HCT116 (cell line): ENCODE measurements at regions not wholly inside any gene's neighbourhood (a gene's known extent, or its start where the extent isn't known, plus 50 kb on each side); places are given as distances from the start of the nearest gene placed in this dataset.

Experiments
- CBX3 ChIP-seq: IDR thresholded peaks from 2 replicates; pipeline ENCODE4 v1.6.1; 2012; ENCODE audit warnings: low read depth
- CEBPB ChIP-seq: IDR thresholded peaks from 2 replicates; pipeline ENCODE4 v1.6.1; 2012; ENCODE audit warnings: low read depth
- EGR1 ChIP-seq: IDR thresholded peaks from 2 replicates; pipeline ENCODE4 v1.6.1; 2012; ENCODE audit warnings: low read depth
- ELF1 ChIP-seq: IDR thresholded peaks from 2 replicates; pipeline ENCODE4 v1.6.1; 2012; ENCODE audit warnings: low read depth, borderline replicate concordance
- EZH2 ChIP-seq: fragments of 200-600 bp; sonication (generic); IDR thresholded peaks from 2 replicates; pipeline ENCODE4 v1.6.1; 2017; ENCODE audit warnings: antibody characterized with exemption, mixed run types
- FOSL1 ChIP-seq: IDR thresholded peaks from 2 replicates; pipeline ENCODE4 v1.6.1; 2012; ENCODE audit warnings: low read depth
- POLR2A ChIP-seq: IDR thresholded peaks from 2 replicates; pipeline ENCODE4 v1.7.0; 2011; ENCODE audit warnings: borderline replicate concordance; ENCODE audit not compliant: insufficient read depth, insufficient read length; ENCODE audit errors: extremely low read depth
- SIN3A ChIP-seq: IDR thresholded peaks from 2 replicates; pipeline ENCODE4 v1.6.1; 2012; ENCODE audit warnings: low read depth
- SRF ChIP-seq: IDR thresholded peaks from 2 replicates; pipeline ENCODE4 v1.6.1; 2012; ENCODE audit warnings: low read depth
- ZNF274 ChIP-seq: fragments of 200-500 bp; sonication (Bioruptor generic); IDR thresholded peaks from 2 replicates; pipeline ENCODE4 v1.6.1; 2014; ENCODE audit warnings: mild to moderate bottlenecking, low read depth, low read length, inconsistent platforms
- TF ChIP-seq, protein P1 (sequence below): IDR thresholded peaks from 2 replicates; pipeline ENCODE4 v1.6.1; 2012; ENCODE audit warnings: low read depth
- TF ChIP-seq, protein P2 (sequence below): IDR thresholded peaks from 2 replicates; pipeline ENCODE4 v1.6.1; 2012
- TF ChIP-seq, protein P3 (sequence below), 3 experiments: fragments of 200-600 bp in 1 of 3; sonication (generic) in 1 of 3; IDR thresholded peaks in 2 of 3; conservative IDR thresholded peaks in 1 of 3; 2 replicates each; pipeline ENCODE4 v1.5.1; 2012 to 2017; ENCODE audit warnings: low read depth in 2 of 3, low read length in 2 of 3, antibody characterized with exemption in 1 of 3, borderline replicate concordance in 1 of 3, control low read depth in 1 of 3, mild to moderate bottlenecking in 1 of 3, mixed read lengths in 1 of 3, mixed run types in 1 of 3, moderate library complexity in 1 of 3; ENCODE audit not compliant: insufficient read depth in 1 of 3

DNA sequence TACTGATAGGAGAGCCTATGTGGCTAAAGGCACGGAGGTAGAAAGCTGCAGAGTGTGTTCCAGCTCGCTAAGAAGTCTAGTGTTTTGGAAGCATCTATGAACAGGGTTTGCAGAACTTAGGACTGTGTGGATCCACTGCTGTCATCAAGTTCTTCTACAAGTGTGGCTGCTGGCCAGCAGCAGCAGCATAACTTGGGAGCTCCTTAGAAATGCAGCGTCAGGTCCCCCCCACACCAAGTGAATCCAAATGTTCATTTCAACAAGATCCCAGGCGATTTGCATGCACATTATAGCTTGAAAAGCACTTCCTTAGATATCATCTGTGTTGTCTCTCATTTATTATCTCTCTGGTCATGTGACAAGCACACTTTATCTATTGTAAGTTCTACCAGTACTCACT, 131.9 kb upstream of the SHISA6 start:
- TF ChIP-seq, protein P1, sequence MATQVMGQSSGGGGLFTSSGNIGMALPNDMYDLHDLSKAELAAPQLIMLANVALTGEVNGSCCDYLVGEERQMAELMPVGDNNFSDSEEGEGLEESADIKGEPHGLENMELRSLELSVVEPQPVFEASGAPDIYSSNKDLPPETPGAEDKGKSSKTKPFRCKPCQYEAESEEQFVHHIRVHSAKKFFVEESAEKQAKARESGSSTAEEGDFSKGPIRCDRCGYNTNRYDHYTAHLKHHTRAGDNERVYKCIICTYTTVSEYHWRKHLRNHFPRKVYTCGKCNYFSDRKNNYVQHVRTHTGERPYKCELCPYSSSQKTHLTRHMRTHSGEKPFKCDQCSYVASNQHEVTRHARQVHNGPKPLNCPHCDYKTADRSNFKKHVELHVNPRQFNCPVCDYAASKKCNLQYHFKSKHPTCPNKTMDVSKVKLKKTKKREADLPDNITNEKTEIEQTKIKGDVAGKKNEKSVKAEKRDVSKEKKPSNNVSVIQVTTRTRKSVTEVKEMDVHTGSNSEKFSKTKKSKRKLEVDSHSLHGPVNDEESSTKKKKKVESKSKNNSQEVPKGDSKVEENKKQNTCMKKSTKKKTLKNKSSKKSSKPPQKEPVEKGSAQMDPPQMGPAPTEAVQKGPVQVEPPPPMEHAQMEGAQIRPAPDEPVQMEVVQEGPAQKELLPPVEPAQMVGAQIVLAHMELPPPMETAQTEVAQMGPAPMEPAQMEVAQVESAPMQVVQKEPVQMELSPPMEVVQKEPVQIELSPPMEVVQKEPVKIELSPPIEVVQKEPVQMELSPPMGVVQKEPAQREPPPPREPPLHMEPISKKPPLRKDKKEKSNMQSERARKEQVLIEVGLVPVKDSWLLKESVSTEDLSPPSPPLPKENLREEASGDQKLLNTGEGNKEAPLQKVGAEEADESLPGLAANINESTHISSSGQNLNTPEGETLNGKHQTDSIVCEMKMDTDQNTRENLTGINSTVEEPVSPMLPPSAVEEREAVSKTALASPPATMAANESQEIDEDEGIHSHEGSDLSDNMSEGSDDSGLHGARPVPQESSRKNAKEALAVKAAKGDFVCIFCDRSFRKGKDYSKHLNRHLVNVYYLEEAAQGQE = no peak
- TF ChIP-seq POLR2A (no peak), SIN3A (no peak), EZH2 (no peak), CBX3 (no peak), ZNF274 (no peak), CEBPB (no peak), FOSL1 (no peak), ELF1 (no peak), EGR1 (no peak), SRF (no peak)
- TF ChIP-seq, protein P2, sequence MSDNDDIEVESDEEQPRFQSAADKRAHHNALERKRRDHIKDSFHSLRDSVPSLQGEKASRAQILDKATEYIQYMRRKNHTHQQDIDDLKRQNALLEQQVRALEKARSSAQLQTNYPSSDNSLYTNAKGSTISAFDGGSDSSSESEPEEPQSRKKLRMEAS = no peak
- TF ChIP-seq, protein P3, sequence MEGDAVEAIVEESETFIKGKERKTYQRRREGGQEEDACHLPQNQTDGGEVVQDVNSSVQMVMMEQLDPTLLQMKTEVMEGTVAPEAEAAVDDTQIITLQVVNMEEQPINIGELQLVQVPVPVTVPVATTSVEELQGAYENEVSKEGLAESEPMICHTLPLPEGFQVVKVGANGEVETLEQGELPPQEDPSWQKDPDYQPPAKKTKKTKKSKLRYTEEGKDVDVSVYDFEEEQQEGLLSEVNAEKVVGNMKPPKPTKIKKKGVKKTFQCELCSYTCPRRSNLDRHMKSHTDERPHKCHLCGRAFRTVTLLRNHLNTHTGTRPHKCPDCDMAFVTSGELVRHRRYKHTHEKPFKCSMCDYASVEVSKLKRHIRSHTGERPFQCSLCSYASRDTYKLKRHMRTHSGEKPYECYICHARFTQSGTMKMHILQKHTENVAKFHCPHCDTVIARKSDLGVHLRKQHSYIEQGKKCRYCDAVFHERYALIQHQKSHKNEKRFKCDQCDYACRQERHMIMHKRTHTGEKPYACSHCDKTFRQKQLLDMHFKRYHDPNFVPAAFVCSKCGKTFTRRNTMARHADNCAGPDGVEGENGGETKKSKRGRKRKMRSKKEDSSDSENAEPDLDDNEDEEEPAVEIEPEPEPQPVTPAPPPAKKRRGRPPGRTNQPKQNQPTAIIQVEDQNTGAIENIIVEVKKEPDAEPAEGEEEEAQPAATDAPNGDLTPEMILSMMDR (IDR thresholded peaks at IDR 0.05 in 2 of 3, conservative IDR thresholded peaks at IDR 0.05 in 1 of 3; ENCODE audit: borderline replicate concordance in 1 of 3, insufficient read depth in 1 of 3, low read depth in 2 of 3, low read length in 2 of 3) = no peak
